K562 (cell line): ENCODE measurements at regions not wholly inside any gene's neighbourhood (a gene's known extent, or its start where the extent isn't known, plus 50 kb on each side); places are given as distances from the start of the nearest gene placed in this dataset.

ENCODE experiments used
- ARID3A ChIP-seq: IDR thresholded peaks from 2 replicates; pipeline ENCODE4 v1.6.1; 2012; ENCODE audit warnings: low read depth, low read length, improper control_type of control experiment, borderline replicate concordance
- ELF4 ChIP-seq: fragments of 450-650 bp; formaldehyde crosslinking; IDR thresholded peaks from 2 replicates; pipeline ENCODE4 v1.4.0; 2022; ENCODE audit warnings: missing genetic modification characterization
- GTF3C2 ChIP-seq: IDR thresholded peaks from 3 replicates; pipeline ENCODE4 v1.6.1; 2011; ENCODE audit warnings: borderline replicate concordance, mild to moderate bottlenecking, moderate library complexity; ENCODE audit not compliant: insufficient read length; ENCODE audit errors: extremely low read depth
- KDM4B ChIP-seq, 2 experiments: fragments of 450-650 bp in 1 of 2; sonication (generic) in 1 of 2; IDR thresholded peaks; 2 replicates each; pipeline ENCODE4 v1.6.1; 2016 to 2017; ENCODE audit warnings: borderline replicate concordance in 2 of 2, antibody characterized with exemption in 1 of 2, low read depth in 1 of 2, mild to moderate bottlenecking in 1 of 2
- MAFG ChIP-seq: fragments of 450-650 bp; conservative IDR thresholded peaks from 2 replicates; pipeline ENCODE4 v1.6.1; 2016; ENCODE audit warnings: missing genetic modification characterization, missing compliant biosample characterization
- MCM5 ChIP-seq: fragments of 450-650 bp; IDR thresholded peaks from 2 replicates; pipeline ENCODE4 v1.6.1; 2016; ENCODE audit warnings: low read depth
- MCM7 ChIP-seq, 2 experiments: fragments of 450-650 bp; IDR thresholded peaks; 2 replicates each; pipeline ENCODE4 v1.6.1; 2016 to 2018
- PHF8 ChIP-seq: fragments of 200-600 bp; sonication (generic); IDR thresholded peaks from 2 replicates; pipeline ENCODE4 v1.6.1; 2012; ENCODE audit warnings: mixed run types, mild to moderate bottlenecking, inconsistent platforms, low read length, moderate library complexity, borderline replicate concordance
- PTTG1 ChIP-seq: fragments of 450-650 bp; IDR thresholded peaks from 2 replicates; pipeline ENCODE4 v1.6.1; 2016; ENCODE audit warnings: low read depth, mild to moderate bottlenecking, missing genetic modification characterization, missing compliant biosample characterization
- RBM17 ChIP-seq: fragments of 200-400 bp; formaldehyde crosslinking; IDR thresholded peaks from 2 replicates; pipeline ENCODE4 v1.6.1; 2017; ENCODE audit warnings: low read depth, mild to moderate bottlenecking, low read length, borderline replicate concordance
- RNF219 ChIP-seq: fragments of 250-450 bp; sonication (Bioruptor Pico); IDR thresholded peaks from 2 replicates; pipeline ENCODE4 v1.5.0; 2022; ENCODE audit warnings: mild to moderate bottlenecking
- SAFB2 ChIP-seq: fragments of 200-400 bp; formaldehyde crosslinking; IDR thresholded peaks from 2 replicates; pipeline ENCODE4 v1.6.1; 2018; ENCODE audit warnings: borderline replicate concordance, low read length, low read depth, moderate library complexity; ENCODE audit not compliant: severe bottlenecking
- U2AF1 ChIP-seq: fragments of 200-400 bp; formaldehyde crosslinking; optimal IDR thresholded peaks from 2 replicates; pipeline ENCODE3; 2017; ENCODE audit warnings: mild to moderate bottlenecking, low read depth, low read length, moderate library complexity
- ZEB2 ChIP-seq: fragments of 450-650 bp; IDR thresholded peaks from 2 replicates; pipeline ENCODE4 v1.6.1; 2016
- ZNF217 ChIP-seq: sonication (generic); formaldehyde crosslinking; IDR thresholded peaks from 2 replicates; pipeline ENCODE4 v1.8.0; 2022; ENCODE audit warnings: mild to moderate bottlenecking, missing genetic modification reagents
- ZNF586 ChIP-seq: fragments of 450-650 bp; formaldehyde crosslinking; conservative IDR thresholded peaks from 2 replicates; pipeline ENCODE4 v1.4.0; 2020; ENCODE audit warnings: mild to moderate bottlenecking, moderate library complexity
- ZNF766 ChIP-seq: fragments of 200-800 bp; sonication (Bioruptor generic); conservative IDR thresholded peaks from 2 replicates; pipeline ENCODE4 v1.6.1; 2016; ENCODE audit warnings: missing genetic modification characterization, missing compliant biosample characterization
- ZNF780A ChIP-seq: fragments of 250-450 bp; sonication (Bioruptor Pico); IDR thresholded peaks from 2 replicates; pipeline ENCODE4 v1.5.0; 2021; ENCODE audit warnings: mild to moderate bottlenecking
- ZSCAN29 ChIP-seq: fragments of 450-650 bp; IDR thresholded peaks from 2 replicates; pipeline ENCODE4 v1.6.1; 2017
- ZZZ3 ChIP-seq: fragments of 450-650 bp; IDR thresholded peaks from 2 replicates; pipeline ENCODE4 v1.6.1; 2016; ENCODE audit warnings: antibody characterized with exemption, mild to moderate bottlenecking, moderate library complexity
- TF ChIP-seq, protein P1 (sequence below): fragments of 450-650 bp; formaldehyde crosslinking; IDR thresholded peaks from 2 replicates; pipeline ENCODE4 v1.4.0; 2020; ENCODE audit warnings: mild to moderate bottlenecking, mixed read lengths

DNA sequence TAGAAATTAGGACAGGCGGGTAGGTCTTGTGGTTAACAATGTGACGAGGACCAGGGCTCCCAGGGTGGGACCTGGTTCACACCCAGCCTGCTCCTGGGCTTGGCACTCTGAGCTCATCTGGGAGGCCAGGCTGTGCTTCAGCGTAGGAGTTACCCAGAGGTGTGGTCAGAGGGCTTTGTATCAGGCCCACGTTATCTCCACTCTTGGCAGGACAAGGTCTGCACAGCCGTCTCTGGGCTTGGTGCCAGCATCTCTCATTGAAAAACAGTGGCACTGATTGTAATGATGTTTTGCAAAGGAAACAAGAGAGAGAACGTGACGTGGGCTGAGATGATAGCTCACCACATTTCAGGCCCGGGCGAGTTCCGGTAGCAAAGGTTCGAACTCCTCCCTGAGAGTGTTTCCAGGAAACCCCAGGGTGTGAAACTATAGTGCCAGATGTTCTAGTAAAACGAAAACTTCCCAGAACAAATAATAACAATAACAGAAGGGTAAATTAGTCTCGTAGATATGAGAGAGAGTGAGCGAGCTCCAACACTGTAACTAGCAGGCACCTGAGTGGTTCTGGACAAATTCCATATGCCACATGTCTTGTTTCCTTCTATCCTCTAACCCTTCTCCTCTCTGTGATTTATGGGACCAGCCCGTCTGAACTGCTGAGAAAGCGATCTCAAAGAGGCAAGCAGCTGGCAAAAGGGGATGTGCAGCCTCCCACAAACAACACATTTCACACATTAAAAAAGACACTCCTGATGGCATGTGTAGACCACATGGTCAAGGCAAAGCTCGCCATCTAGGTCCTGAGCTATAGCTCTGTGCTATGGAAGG is 227.3 kb downstream of the KTN1 start (continued):
- TF ChIP-seq U2AF1 = no peak
- no peak for TF ChIP-seq ZNF780A (CRISPR knock-in tag)
- TF ChIP-seq PHF8 = no peak
- no peak for TF ChIP-seq ELF4 (CRISPR knock-in tag)
- no peak for TF ChIP-seq ZNF766
- no peak for TF ChIP-seq RNF219 (CRISPR knock-in tag)
- TF ChIP-seq, protein P1, sequence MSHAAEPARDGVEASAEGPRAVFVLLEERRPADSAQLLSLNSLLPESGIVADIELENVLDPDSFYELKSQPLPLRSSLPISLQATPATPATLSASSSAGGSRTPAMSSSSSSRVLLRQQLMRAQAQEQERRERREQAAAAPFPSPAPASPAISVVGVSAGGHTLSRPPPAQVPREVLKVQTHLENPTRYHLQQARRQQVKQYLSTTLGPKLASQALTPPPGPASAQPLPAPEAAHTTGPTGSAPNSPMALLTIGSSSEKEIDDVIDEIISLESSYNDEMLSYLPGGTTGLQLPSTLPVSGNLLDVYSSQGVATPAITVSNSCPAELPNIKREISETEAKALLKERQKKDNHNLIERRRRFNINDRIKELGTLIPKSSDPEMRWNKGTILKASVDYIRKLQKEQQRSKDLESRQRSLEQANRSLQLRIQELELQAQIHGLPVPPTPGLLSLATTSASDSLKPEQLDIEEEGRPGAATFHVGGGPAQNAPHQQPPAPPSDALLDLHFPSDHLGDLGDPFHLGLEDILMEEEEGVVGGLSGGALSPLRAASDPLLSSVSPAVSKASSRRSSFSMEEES (CRISPR knock-in tag) = no peak
- no peak for TF ChIP-seq ZNF217 (CRISPR knock-in tag)
- TF ChIP-seq ZZZ3 = no peak
- TF ChIP-seq SAFB2 = no peak
- no peak for TF ChIP-seq MCM7 (IDR thresholded peaks at IDR 0.05)
- no peak for TF ChIP-seq MAFG
- TF ChIP-seq PTTG1 (tag) = no peak
- no peak for TF ChIP-seq ZSCAN29
- peak; percentile 41; the same call in 1 of the 2 replicates for TF ChIP-seq ZEB2
- TF ChIP-seq ZNF586 (CRISPR knock-in tag) = no peak
- TF ChIP-seq ARID3A = no peak
- no peak for TF ChIP-seq RBM17
- no peak for TF ChIP-seq MCM5
- TF ChIP-seq GTF3C2 = no peak
- TF ChIP-seq KDM4B (IDR thresholded peaks at IDR 0.05; ENCODE audit: borderline replicate concordance in 2 of 2, low read depth in 1 of 2) = no peak
